HG03280 (cell line): ENCODE measurements at regions not wholly inside any gene's neighbourhood (a gene's known extent, or its start where the extent isn't known, plus 50 kb on each side); places are given as distances from the start of the nearest gene placed in this dataset.

Experiments
- ATAC-seq: cut with Tn5 transposase; IDR thresholded peaks from one replicate; pipeline ENCODE4 v1.9.1; 2021; ENCODE audit warnings: mild to moderate bottlenecking, moderate library complexity; ENCODE audit not compliant: unreplicated experiment

- no peak for ATAC-seq
These were observed 127.0 kb upstream of the TIAM1 start for GRCh38 chr21:31470896-31471694.

- ATAC-seq, result no peak
These were observed 116.9 kb upstream of the TIAM1 start for GRCh38 chr21:31460980-31461379.

GRCh38 chr21:31459457-31459856 lies 115.4 kb upstream of the TIAM1 start:
- ATAC-seq, result no peak

GRCh38 chr21:31457675-31458074 lies 113.6 kb upstream of the TIAM1 start:
- no peak for ATAC-seq

- ATAC-seq, result no peak
These were observed 112.1 kb upstream of the TIAM1 start for GRCh38 chr21:31456201-31456600.

- no peak for ATAC-seq
These were observed 111.4 kb upstream of the TIAM1 start for GRCh38 chr21:31455506-31455905.

- no peak for ATAC-seq
These were observed 106.9 kb upstream of the TIAM1 start for GRCh38 chr21:31450980-31451379.

GRCh38 chr21:31449921-31450535 lies 106.0 kb upstream of the TIAM1 start:
- no peak for ATAC-seq

- ATAC-seq, result no peak
These were observed 104.4 kb upstream of the TIAM1 start for GRCh38 chr21:31448496-31448895.

GRCh38 chr21:31447505-31447904 lies 103.4 kb upstream of the TIAM1 start:
- ATAC-seq, result no peak

- no peak for ATAC-seq
These were observed 102.3 kb upstream of the TIAM1 start for GRCh38 chr21:31446226-31446855.

- no peak for ATAC-seq
These were observed 101.1 kb upstream of the TIAM1 start for GRCh38 chr21:31445137-31445536.

- ATAC-seq, result no peak
These were observed 99.9 kb upstream of the TIAM1 start for GRCh38 chr21:31443736-31444521.

GRCh38 chr21:31442339-31442738 lies 98.3 kb upstream of the TIAM1 start:
- no peak for ATAC-seq

GRCh38 chr21:31429506-31429905 lies 85.4 kb upstream of the TIAM1 start:
- ATAC-seq, result no peak

GRCh38 chr21:31426235-31426797 lies 82.3 kb upstream of the TIAM1 start:
- no peak for ATAC-seq

- ATAC-seq, result no peak
These were observed 81.1 kb upstream of the TIAM1 start for GRCh38 chr21:31425138-31425537.

- no peak for ATAC-seq
These were observed 80.0 kb upstream of the TIAM1 start for GRCh38 chr21:31424058-31424457.

- ATAC-seq, result no peak
These were observed 76.9 kb upstream of the TIAM1 start for GRCh38 chr21:31420988-31421387.

GRCh38 chr21:31420354-31420753 lies 76.3 kb upstream of the TIAM1 start:
- no peak for ATAC-seq

- ATAC-seq, result no peak
These were observed 74.4 kb upstream of the TIAM1 start for GRCh38 chr21:31418377-31419001.
